Bronchial epithelial cell (primary cell): ENCODE measurements at regions not wholly inside any gene's neighbourhood (a gene's known extent, or its start where the extent isn't known, plus 50 kb on each side); places are given as distances from the start of the nearest gene placed in this dataset.

Experiments
- DNase-seq: peaks from one replicate; pipeline ENCODE4 v3.0.0-alpha.2; 2010; ENCODE audit warnings: low read depth
- FAIRE-seq: peaks from 2 replicates; lab custom pipeline; 2011; peaks lifted over from hg19 to GRCh38; lab: Jason Lieb, UNC
- H3K27me3 ChIP-seq: 2 replicates; pipeline ENCODE4 v1.5.1; 2011; ENCODE audit warnings: low read length; ENCODE audit not compliant: control insufficient read depth, insufficient read depth
- H3K36me3 ChIP-seq: 2 replicates; pipeline ENCODE4 v1.5.1; 2011; ENCODE audit warnings: low read length; ENCODE audit not compliant: control insufficient read depth, insufficient read depth
- H3K4me3 ChIP-seq: 2 replicates; pipeline ENCODE4 v1.5.1; 2011; ENCODE audit warnings: mild to moderate bottlenecking, low read depth, low read length, control low read depth
- CTCF ChIP-seq: IDR thresholded peaks from 2 replicates; pipeline ENCODE4 v1.5.1; 2011; ENCODE audit warnings: mild to moderate bottlenecking, moderate library complexity, low read length, control low read depth, inconsistent platforms; ENCODE audit not compliant: insufficient read depth, severe bottlenecking

GRCh38 chr12:40634517-40635131, 57.6 kb upstream of the CNTN1 start:
- DNase-seq (no peak), FAIRE-seq (no peak)
- Histone ChIP-seq H3K4me3 (no peak overlapping the region), H3K36me3 (no peaks in the 10 kb centered on the region), H3K27me3 (no peaks in the 10 kb centered on the region)
- no peak for TF ChIP-seq CTCF

- H3K4me3 ChIP-seq = no peak overlapping the region
- DNase-seq (no peak), FAIRE-seq (no peak)
- H3K36me3 ChIP-seq = no peaks in the 10 kb centered on the region
- no peaks in the 10 kb centered on the region for H3K27me3 ChIP-seq
- no peak for TF ChIP-seq CTCF
Observed at GRCh38 chr12:40635141-40635731, 57.0 kb upstream of the CNTN1 start.
